PC-9 (cell line): ENCODE measurements at regions not wholly inside any gene's neighbourhood (a gene's known extent, or its start where the extent isn't known, plus 50 kb on each side); places are given as distances from the start of the nearest gene placed in this dataset.

Experiments used
- EZH2 ChIP-seq: fragments of 200-600 bp; sonication (generic); IDR thresholded peaks from 2 replicates; pipeline ENCODE4 v1.8.0; 2017; ENCODE audit warnings: antibody characterized with exemption, low read depth
- TF ChIP-seq, protein P1 (sequence below): fragments of 200-600 bp; sonication (generic); conservative IDR thresholded peaks from 2 replicates; pipeline ENCODE4 v1.6.1; 2017; ENCODE audit warnings: mixed run types, antibody characterized with exemption, mild to moderate bottlenecking, moderate library complexity

DNA sequence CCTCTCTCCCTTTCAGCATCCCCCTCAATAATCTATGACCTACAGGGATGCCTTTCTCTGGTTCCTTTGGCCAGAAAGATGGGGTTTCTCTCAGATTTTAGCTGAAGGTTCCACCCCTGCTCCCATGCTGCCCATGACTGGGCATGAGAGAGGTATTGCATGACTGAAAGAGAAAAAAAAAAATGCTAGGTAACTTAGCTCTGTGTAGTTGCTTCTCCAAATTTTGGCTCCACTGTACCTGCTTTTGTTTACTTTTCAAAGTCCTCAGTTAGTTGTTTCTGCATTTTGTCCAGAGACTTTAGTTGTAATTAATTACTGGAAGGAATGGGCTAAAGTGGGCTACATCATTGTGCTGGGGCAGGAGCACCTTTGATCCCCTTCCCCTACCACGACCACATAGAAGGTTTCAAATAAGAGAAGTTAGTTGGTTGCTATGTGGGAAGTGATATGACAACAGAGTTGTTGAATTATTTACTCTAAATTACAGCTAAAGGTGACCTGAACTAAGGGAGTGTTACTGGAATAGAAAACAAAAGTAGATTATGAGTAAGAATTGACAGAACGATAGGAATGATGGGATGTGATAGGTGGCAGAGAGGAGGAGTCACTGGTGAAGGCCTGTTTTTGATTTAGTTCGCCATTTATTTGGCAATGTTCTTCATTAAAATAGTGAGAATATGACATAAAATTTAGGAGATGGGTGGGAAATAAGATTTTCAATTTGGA lies 605.4 kb upstream of the NR2F2 start:
- TF ChIP-seq, protein P1, sequence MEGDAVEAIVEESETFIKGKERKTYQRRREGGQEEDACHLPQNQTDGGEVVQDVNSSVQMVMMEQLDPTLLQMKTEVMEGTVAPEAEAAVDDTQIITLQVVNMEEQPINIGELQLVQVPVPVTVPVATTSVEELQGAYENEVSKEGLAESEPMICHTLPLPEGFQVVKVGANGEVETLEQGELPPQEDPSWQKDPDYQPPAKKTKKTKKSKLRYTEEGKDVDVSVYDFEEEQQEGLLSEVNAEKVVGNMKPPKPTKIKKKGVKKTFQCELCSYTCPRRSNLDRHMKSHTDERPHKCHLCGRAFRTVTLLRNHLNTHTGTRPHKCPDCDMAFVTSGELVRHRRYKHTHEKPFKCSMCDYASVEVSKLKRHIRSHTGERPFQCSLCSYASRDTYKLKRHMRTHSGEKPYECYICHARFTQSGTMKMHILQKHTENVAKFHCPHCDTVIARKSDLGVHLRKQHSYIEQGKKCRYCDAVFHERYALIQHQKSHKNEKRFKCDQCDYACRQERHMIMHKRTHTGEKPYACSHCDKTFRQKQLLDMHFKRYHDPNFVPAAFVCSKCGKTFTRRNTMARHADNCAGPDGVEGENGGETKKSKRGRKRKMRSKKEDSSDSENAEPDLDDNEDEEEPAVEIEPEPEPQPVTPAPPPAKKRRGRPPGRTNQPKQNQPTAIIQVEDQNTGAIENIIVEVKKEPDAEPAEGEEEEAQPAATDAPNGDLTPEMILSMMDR = no peak
- TF ChIP-seq EZH2 = no peak
